Mucosa of descending colon (tissue), 3 donors: ENCODE measurements at regions not wholly inside any gene's neighbourhood (a gene's known extent, or its start where the extent isn't known, plus 50 kb on each side); places are given as distances from the start of the nearest gene placed in this dataset.

Source experiments
- ATAC-seq: fragments of 200-7000 bp; cut with Tn5 transposase; one replicate; pipeline ENCODE4 v1.9.1; 2020; ENCODE audit warnings: mild to moderate bottlenecking, moderate library complexity
- DNase-seq, 3 donors: peaks; one replicate each; pipeline ENCODE4 v3.0.0-alpha.2; 2020
- H3K36me3 ChIP-seq: fragments of 200-600 bp; one replicate; pipeline ENCODE4 v1.8.0; 2021; ENCODE audit warnings: low read depth, mild to moderate bottlenecking
- H3K4me1 ChIP-seq: fragments of 200-600 bp; one replicate; pipeline ENCODE4 v1.8.0; 2021; ENCODE audit warnings: low read depth, mild to moderate bottlenecking
- H3K4me3 ChIP-seq: fragments of 200-600 bp; one replicate; pipeline ENCODE4 v1.8.0; 2021; ENCODE audit warnings: mild to moderate bottlenecking
- H3K9me3 ChIP-seq: fragments of 200-600 bp; one replicate; pipeline ENCODE4 v1.8.0; 2021; ENCODE audit warnings: mild to moderate bottlenecking
- intact Hi-C, 2 donors: fragments of 100-400 bp; cut with DNase I in 1 of 2; cut with micrococcal nuclease in 1 of 2; formaldehyde crosslinking; loops; one replicate each; pipeline versions ENCODE4 v1.11.0 to v1.11.1; 2022; cut with DNase I, micrococcal nuclease
- TF ChIP-seq, protein P1 (sequence below): fragments of 200-600 bp; IDR thresholded peaks from one replicate; pipeline ENCODE4 v1.8.0; 2022; ENCODE audit warnings: antibody characterized with exemption, mild to moderate bottlenecking
- donor health status: DM: no; HTN: no; CAD: no; lungs with moderate emphysema.
- donor health status: DM: no; HTN: no; CAD: no.
- donor health status: DM: no; HTN: yes; CAD: no.

DNA sequence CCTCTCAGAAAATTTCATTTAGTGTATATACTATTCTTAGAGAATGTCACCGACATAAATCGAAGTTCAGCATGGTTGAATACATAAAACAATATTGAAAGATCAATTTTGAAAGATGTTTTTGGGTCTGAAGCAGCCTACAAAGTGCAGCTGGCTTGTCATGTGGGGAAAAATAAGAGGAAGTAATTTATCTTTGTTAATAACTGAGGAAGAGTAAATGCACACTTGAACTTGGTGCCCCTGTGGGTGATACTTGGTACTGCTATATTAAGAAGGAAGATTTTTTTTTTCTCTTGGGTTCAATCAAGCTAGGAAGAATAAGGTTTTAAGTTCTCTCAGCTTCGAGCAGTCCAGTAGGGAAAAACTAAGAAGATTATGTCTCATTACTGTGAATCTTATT is 661.3 kb downstream of the RPL10L start:
- ATAC-seq (no peak), DNase-seq (no peak)
- Histone ChIP-seq H3K9me3 (no peaks in the 10 kb centered on the region), H3K4me1 (no peaks in the 10 kb centered on the region), H3K4me3 (no peak overlapping the region), H3K36me3 (no peaks in the 10 kb centered on the region)
- intact Hi-C loops = no loop called here
- TF ChIP-seq, protein P1, sequence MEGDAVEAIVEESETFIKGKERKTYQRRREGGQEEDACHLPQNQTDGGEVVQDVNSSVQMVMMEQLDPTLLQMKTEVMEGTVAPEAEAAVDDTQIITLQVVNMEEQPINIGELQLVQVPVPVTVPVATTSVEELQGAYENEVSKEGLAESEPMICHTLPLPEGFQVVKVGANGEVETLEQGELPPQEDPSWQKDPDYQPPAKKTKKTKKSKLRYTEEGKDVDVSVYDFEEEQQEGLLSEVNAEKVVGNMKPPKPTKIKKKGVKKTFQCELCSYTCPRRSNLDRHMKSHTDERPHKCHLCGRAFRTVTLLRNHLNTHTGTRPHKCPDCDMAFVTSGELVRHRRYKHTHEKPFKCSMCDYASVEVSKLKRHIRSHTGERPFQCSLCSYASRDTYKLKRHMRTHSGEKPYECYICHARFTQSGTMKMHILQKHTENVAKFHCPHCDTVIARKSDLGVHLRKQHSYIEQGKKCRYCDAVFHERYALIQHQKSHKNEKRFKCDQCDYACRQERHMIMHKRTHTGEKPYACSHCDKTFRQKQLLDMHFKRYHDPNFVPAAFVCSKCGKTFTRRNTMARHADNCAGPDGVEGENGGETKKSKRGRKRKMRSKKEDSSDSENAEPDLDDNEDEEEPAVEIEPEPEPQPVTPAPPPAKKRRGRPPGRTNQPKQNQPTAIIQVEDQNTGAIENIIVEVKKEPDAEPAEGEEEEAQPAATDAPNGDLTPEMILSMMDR = no peak

DNA sequence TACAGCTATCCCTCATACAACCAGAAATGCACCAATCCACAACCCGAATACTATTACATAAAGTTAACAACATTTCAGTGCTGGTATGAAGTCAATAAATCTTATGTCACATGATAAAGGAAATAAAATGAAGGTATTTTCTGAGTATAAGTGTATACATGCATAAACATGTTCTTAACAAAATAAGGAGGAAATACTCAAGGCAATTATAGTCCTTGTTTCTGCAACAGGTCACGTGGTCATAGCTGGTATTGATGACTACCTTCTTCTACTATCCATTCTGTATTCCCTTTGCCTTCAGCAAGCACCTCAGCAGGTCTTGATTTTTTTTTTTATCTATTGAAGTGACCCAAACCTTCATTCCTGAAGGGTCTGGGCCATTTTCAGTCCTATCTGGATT is 675.6 kb downstream of the RPL10L start:
- DNase-seq = no peak
- H3K36me3 ChIP-seq = no peaks in the 10 kb centered on the region
- H3K9me3 ChIP-seq = no peaks in the 10 kb centered on the region
- intact Hi-C loops = no loop called here
- H3K4me1 ChIP-seq = no peaks in the 10 kb centered on the region
- no peak for ATAC-seq
- TF ChIP-seq, protein P1 = no peak
- no peak overlapping the region for H3K4me3 ChIP-seq

DNA sequence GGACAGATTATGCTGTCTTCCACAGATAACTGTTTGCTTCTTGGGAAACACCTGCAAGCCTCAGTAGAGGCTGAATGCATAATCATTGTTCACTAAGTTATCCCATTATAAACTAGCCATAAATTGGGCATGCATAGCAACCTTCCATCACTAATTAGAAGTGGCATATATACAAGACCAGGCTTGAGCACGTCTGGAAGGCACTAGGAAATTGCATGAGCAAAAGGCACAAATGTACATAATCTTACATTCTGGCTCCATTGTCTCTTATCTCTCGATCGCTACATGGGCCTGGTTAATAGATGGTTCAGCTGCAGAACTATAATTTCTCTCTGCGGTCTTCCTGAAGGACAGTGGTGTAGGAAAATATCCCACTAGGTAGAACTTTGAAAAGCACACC is 679.2 kb downstream of the RPL10L start:
- intact Hi-C loops = no loop called here
- TF ChIP-seq, protein P1 = no peak
- Histone ChIP-seq H3K9me3 (no peaks in the 10 kb centered on the region), H3K36me3 (no peaks in the 10 kb centered on the region), H3K4me3 (no peak overlapping the region), H3K4me1 (no peaks in the 10 kb centered on the region)
- DNase-seq (no peak), ATAC-seq (no peak)

DNA sequence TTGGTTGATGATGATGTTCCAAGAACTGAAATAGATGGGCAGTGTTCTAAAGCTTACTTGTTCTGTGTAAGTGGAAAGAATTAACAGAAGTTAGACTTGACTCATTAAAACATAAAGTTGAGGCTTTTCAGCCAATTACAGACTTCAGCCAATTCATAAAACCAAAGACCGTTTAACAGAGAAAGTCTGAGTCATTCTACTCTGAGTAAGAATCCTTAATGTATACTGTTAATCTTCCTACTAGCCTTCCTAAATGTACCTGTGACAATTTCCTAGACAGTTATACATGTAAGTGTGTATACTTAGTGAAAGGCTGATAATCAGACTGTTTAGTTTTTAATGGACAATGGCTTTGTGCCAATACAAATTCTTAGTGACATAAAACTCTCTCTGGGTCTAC is 681.0 kb downstream of the RPL10L start:
- DNase-seq (no peak), ATAC-seq (no peak)
- TF ChIP-seq, protein P1 = no peak
- intact Hi-C loops = no loop called here
- no peaks in the 10 kb centered on the region for H3K36me3 ChIP-seq
- H3K4me1 ChIP-seq = no peaks in the 10 kb centered on the region
- H3K9me3 ChIP-seq = no peaks in the 10 kb centered on the region
- no peak overlapping the region for H3K4me3 ChIP-seq

DNA sequence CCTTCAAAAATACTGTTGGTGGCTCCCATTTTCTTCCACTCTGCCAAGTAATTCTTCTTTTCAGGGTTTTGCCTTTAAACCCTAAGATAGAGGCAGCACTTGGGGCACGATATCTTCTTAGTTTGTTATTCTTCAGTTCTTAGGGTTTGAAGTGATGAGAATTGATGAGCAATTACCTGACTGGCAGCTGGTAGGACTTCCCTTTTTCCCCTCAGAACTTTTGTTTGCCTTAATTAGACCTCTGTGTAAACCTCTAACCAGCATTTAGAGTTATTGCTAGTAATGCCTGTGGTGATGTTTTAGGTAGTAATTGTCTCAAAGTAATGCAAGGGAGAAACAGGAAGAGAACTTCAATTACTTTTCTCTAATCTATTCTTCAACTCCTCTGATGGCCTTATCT is 683.5 kb downstream of the RPL10L start:
- intact Hi-C loops = no loop called here
- TF ChIP-seq, protein P1 = no peak
- Histone ChIP-seq H3K4me3 (no peak overlapping the region), H3K36me3 (no peaks in the 10 kb centered on the region), H3K4me1 (no peaks in the 10 kb centered on the region), H3K9me3 (no peaks in the 10 kb centered on the region)
- DNase-seq (no peak), ATAC-seq (no peak)

DNA sequence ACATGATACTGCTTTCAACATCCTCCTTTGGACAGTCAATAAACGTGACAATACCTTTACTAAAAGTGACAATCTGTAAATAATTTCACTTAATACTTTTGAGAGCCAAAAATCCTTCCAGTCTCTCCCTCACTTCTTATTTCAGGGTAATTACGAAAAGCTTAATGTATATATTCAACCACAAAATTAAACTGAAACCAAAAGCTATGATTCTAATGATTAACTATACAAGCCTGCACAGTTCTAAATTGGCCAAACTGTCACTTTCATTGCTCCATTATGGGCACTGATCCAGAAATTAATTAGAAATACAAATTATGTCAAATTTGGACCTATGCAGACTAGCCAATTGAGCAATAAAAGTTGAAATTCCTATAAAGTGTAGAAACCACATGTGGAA is 696.5 kb upstream of the MIS18BP1 start:
- H3K4me1 ChIP-seq = no peaks in the 10 kb centered on the region
- no peak overlapping the region for H3K4me3 ChIP-seq
- intact Hi-C loops = no loop called here
- no peaks in the 10 kb centered on the region for H3K36me3 ChIP-seq
- ATAC-seq = no peak
- no peaks in the 10 kb centered on the region for H3K9me3 ChIP-seq
- TF ChIP-seq, protein P1 = no peak
- DNase-seq = no peak
